Parathyroid adenoma (tissue), 2 donors: ENCODE measurements at regions not wholly inside any gene's neighbourhood (a gene's known extent, or its start where the extent isn't known, plus 50 kb on each side); places are given as distances from the start of the nearest gene placed in this dataset.

Experiments used
- H2AFZ ChIP-seq: fragments of 300-600 bp; sonication (generic); one replicate; pipeline ENCODE4 v1.7.0; 2017; ENCODE audit warnings: antibody characterized with exemption, mild to moderate bottlenecking
- H3K27ac ChIP-seq: fragments of 300-600 bp; sonication (generic); one replicate; pipeline ENCODE4 v1.7.0; 2017
- H3K27me3 ChIP-seq: fragments of 300-600 bp; sonication (generic); one replicate; pipeline ENCODE4 v1.7.0; 2017; ENCODE audit warnings: low read length; ENCODE audit not compliant: control insufficient read depth, insufficient read depth
- H3K36me3 ChIP-seq: fragments of 300-600 bp; sonication (generic); one replicate; pipeline ENCODE4 v1.7.0; 2017; ENCODE audit warnings: low read length; ENCODE audit not compliant: control insufficient read depth, insufficient read depth
- H3K4me1 ChIP-seq: fragments of 300-600 bp; sonication (generic); one replicate; pipeline ENCODE4 v1.7.0; 2017; ENCODE audit warnings: control low read depth
- H3K4me2 ChIP-seq: fragments of 300-600 bp; sonication (generic); one replicate; pipeline ENCODE4 v1.7.0; 2017; ENCODE audit warnings: low read length
- H3K4me3 ChIP-seq: fragments of 300-600 bp; sonication (generic); one replicate; pipeline ENCODE4 v1.7.0; 2017; ENCODE audit warnings: low read depth, low read length
- H3K79me2 ChIP-seq: fragments of 300-600 bp; sonication (generic); one replicate; pipeline ENCODE4 v1.7.0; 2017; ENCODE audit warnings: control low read depth
- H3K9ac ChIP-seq: fragments of 300-600 bp; sonication (generic); one replicate; pipeline ENCODE4 v1.7.0; 2017; ENCODE audit warnings: mild to moderate bottlenecking
- H3K9me3 ChIP-seq: fragments of 300-600 bp; sonication (generic); one replicate; pipeline ENCODE4 v1.7.0; 2017; ENCODE audit warnings: low read length; ENCODE audit not compliant: control insufficient read depth
- CTCF ChIP-seq: fragments of 300-600 bp; sonication (generic); IDR thresholded peaks from one replicate; pipeline ENCODE4 v1.7.0; 2017; ENCODE audit warnings: antibody characterized with exemption, mild to moderate bottlenecking
- donor health status: primary hyperparathyroidism.

DNA sequence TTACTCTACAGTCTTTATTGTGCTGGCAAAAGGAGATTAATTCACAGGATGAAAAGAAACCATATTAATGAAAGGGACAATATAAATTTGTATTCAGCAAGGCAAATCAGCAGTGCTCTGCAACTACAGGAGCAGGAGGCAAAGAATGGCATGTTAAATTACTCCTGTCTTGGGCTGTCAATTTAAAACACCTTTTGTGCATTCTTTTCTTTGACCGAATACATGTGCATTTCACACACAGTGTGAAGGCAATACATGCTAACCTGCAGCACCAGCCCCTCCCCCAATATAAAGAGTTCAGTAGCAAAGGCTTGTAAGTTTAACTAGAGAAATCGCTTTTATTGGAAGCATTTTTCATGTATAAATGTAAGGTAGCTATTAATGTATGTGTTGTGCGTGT is 275.2 kb upstream of the TOPAZ1 start:
- Histone ChIP-seq H3K36me3 (no peaks in the 10 kb centered on the region), H3K4me3 (no peak overlapping the region), H3K27me3 (no peaks in the 10 kb centered on the region), H3K9ac (no peak overlapping the region), H3K4me1 (no peaks in the 10 kb centered on the region), H2AFZ (no peak overlapping the region), H3K9me3 (no peaks in the 10 kb centered on the region), H3K27ac (no peak overlapping the region), H3K4me2 (no peak overlapping the region), H3K79me2 (no peaks in the 10 kb centered on the region)
- TF ChIP-seq CTCF = no peak

DNA sequence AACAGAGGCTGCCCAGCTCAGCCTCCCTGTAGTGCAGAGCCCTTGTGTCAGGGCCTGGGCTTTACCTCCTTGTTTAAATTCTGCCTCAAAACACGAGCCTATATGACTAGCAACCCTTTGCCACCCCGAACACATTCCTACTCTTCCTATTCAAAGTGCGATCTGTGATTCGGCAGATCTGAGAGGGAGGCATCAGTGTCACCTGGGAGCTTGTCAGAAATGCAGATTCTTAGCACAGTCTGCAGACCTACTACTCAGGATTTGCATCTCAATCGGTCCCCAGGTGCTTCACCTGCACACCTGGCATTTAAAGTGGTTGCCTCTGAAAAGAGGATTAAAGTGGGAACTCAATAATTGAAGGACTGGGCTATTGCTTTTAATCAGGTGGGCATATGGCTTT is 273.2 kb upstream of the TOPAZ1 start:
- Histone ChIP-seq H3K4me1 (no peaks in the 10 kb centered on the region), H3K4me2 (no peak overlapping the region), H3K4me3 (no peak overlapping the region), H3K9ac (no peak overlapping the region), H3K27me3 (no peaks in the 10 kb centered on the region), H2AFZ (no peak overlapping the region), H3K9me3 (no peaks in the 10 kb centered on the region), H3K36me3 (no peaks in the 10 kb centered on the region), H3K27ac (no peak overlapping the region), H3K79me2 (no peaks in the 10 kb centered on the region)
- TF ChIP-seq CTCF = no peak

- Histone ChIP-seq H3K4me1 (no peaks in the 10 kb centered on the region), H3K4me2 (no peak overlapping the region), H3K27ac (no peak overlapping the region), H3K9me3 (no peaks in the 10 kb centered on the region), H3K79me2 (no peaks in the 10 kb centered on the region), H3K36me3 (no peaks in the 10 kb centered on the region), H3K27me3 (no peaks in the 10 kb centered on the region), H3K9ac (no peak overlapping the region), H3K4me3 (no peak overlapping the region), H2AFZ (no peak overlapping the region)
- TF ChIP-seq CTCF = no peak
These were observed 271.7 kb upstream of the TOPAZ1 start for GRCh38 chr3:43969944-43970343.

GRCh38 chr3:43970351-43970750 is 271.3 kb upstream of the TOPAZ1 start:
- no peak overlapping the region for H3K27ac ChIP-seq
- no peak overlapping the region for H2AFZ ChIP-seq
- no peaks in the 10 kb centered on the region for H3K9me3 ChIP-seq
- H3K4me3 ChIP-seq = no peak overlapping the region
- no peaks in the 10 kb centered on the region for H3K27me3 ChIP-seq
- no peak for TF ChIP-seq CTCF
- no peak overlapping the region for H3K9ac ChIP-seq
- H3K4me2 ChIP-seq = no peak overlapping the region
- no peaks in the 10 kb centered on the region for H3K79me2 ChIP-seq
- no peaks in the 10 kb centered on the region for H3K4me1 ChIP-seq
- no peaks in the 10 kb centered on the region for H3K36me3 ChIP-seq

- no peaks in the 10 kb centered on the region for H3K27me3 ChIP-seq
- H3K4me2 ChIP-seq = no peak overlapping the region
- no peak overlapping the region for H3K9ac ChIP-seq
- TF ChIP-seq CTCF = no peak
- H3K9me3 ChIP-seq = no peaks in the 10 kb centered on the region
- no peaks in the 10 kb centered on the region for H3K36me3 ChIP-seq
- no peak overlapping the region for H3K4me3 ChIP-seq
- no peaks in the 10 kb centered on the region for H3K79me2 ChIP-seq
- no peak overlapping the region for H2AFZ ChIP-seq
- no peaks in the 10 kb centered on the region for H3K4me1 ChIP-seq
- H3K27ac ChIP-seq = no peak overlapping the region
These were observed 270.8 kb upstream of the TOPAZ1 start for GRCh38 chr3:43970920-43971319.
